Rectal smooth muscle tissue (tissue), 1 donor: ENCODE measurements at regions not wholly inside any gene's neighbourhood (a gene's known extent, or its start where the extent isn't known, plus 50 kb on each side); places are given as distances from the start of the nearest gene placed in this dataset.
"Not testable (repeated sequence)": the region's sequence is repeated elsewhere in the genome, so short reads cannot be mapped to it uniquely, and the experiment has no call there.

Experiments
- H3K27ac ChIP-seq: one replicate; pipeline ENCODE4 v1.7.0; 2013; ENCODE audit warnings: low read depth, low read length, inconsistent platforms
- H3K27me3 ChIP-seq: one replicate; pipeline ENCODE4 v1.7.0; 2013; ENCODE audit warnings: low read length; ENCODE audit not compliant: control insufficient read depth, insufficient read depth
- H3K36me3 ChIP-seq: one replicate; pipeline ENCODE4 v1.7.0; 2013; ENCODE audit warnings: low read length; ENCODE audit not compliant: control insufficient read depth, insufficient read depth
- H3K4me1 ChIP-seq: one replicate; pipeline ENCODE4 v1.7.0; 2013; ENCODE audit warnings: low read length; ENCODE audit not compliant: control insufficient read depth, insufficient read depth
- H3K4me3 ChIP-seq: one replicate; pipeline ENCODE4 v1.7.0; 2013; ENCODE audit warnings: low read length
- H3K9ac ChIP-seq: one replicate; pipeline ENCODE4 v1.7.0; 2013; ENCODE audit warnings: low read length

- H3K36me3 ChIP-seq, H3K27ac ChIP-seq, H3K4me3 ChIP-seq, H3K27me3 ChIP-seq, H3K9ac ChIP-seq, H3K4me1 ChIP-seq: not testable (repeated sequence)
Observed at GRCh38 chr9:29432656-29433055, 1859.4 kb upstream of the C9orf72 start.

GRCh38 chr9:29435368-29435767, 1862.1 kb upstream of the C9orf72 start:
- Histone ChIP-seq H3K4me3 (no peak overlapping the region), H3K27me3 (no peaks in the 10 kb centered on the region), H3K36me3 (no peaks in the 10 kb centered on the region), H3K27ac (no peak overlapping the region), H3K9ac (no peak overlapping the region), H3K4me1 (no peaks in the 10 kb centered on the region)

GRCh38 chr9:29437526-29437925, 1864.2 kb upstream of the C9orf72 start:
- Histone ChIP-seq H3K27ac (no peak overlapping the region), H3K27me3 (no peaks in the 10 kb centered on the region), H3K4me3 (no peak overlapping the region), H3K36me3 (no peaks in the 10 kb centered on the region), H3K4me1 (no peaks in the 10 kb centered on the region), H3K9ac (no peak overlapping the region)

GRCh38 chr9:29439961-29440360, 1866.7 kb upstream of the C9orf72 start:
- Histone ChIP-seq H3K27me3 (no peaks in the 10 kb centered on the region), H3K27ac (no peak overlapping the region), H3K4me1 (no peaks in the 10 kb centered on the region), H3K4me3 (no peak overlapping the region), H3K9ac (no peak overlapping the region), H3K36me3 (no peaks in the 10 kb centered on the region)

- Histone ChIP-seq H3K4me1 (no peaks in the 10 kb centered on the region), H3K36me3 (no peaks in the 10 kb centered on the region), H3K27me3 (no peaks in the 10 kb centered on the region), H3K4me3 (no peak overlapping the region), H3K27ac (no peak overlapping the region), H3K9ac (no peak overlapping the region)
Observed at GRCh38 chr9:29440449-29440848, 1867.2 kb upstream of the C9orf72 start.

- no peaks in the 10 kb centered on the region for H3K4me1 ChIP-seq
- no peak overlapping the region for H3K4me3 ChIP-seq
- no peaks in the 10 kb centered on the region for H3K27me3 ChIP-seq
- no peaks in the 10 kb centered on the region for H3K36me3 ChIP-seq
- no peak overlapping the region for H3K27ac ChIP-seq
- H3K9ac ChIP-seq: no peak overlapping the region
Observed at GRCh38 chr9:29445751-29446150, 1872.5 kb upstream of the C9orf72 start.

GRCh38 chr9:29449306-29449705, 1876.0 kb upstream of the C9orf72 start:
- Histone ChIP-seq H3K9ac (no peak overlapping the region), H3K27ac (no peak overlapping the region), H3K4me1 (no peaks in the 10 kb centered on the region), H3K4me3 (no peak overlapping the region), H3K36me3 (no peaks in the 10 kb centered on the region), H3K27me3 (no peaks in the 10 kb centered on the region)

GRCh38 chr9:29450343-29450875, 1877.1 kb upstream of the C9orf72 start:
- not testable (repeated sequence) for H3K4me1 ChIP-seq, H3K9ac ChIP-seq, H3K36me3 ChIP-seq, H3K4me3 ChIP-seq, H3K27me3 ChIP-seq, H3K27ac ChIP-seq

- no peaks in the 10 kb centered on the region for H3K27me3 ChIP-seq
- no peak overlapping the region for H3K27ac ChIP-seq
- H3K9ac ChIP-seq: no peak overlapping the region
- H3K4me1 ChIP-seq: no peaks in the 10 kb centered on the region
- H3K36me3 ChIP-seq: no peaks in the 10 kb centered on the region
- no peak overlapping the region for H3K4me3 ChIP-seq
Observed at GRCh38 chr9:29456940-29457339, 1883.7 kb upstream of the C9orf72 start.

GRCh38 chr9:29475471-29475870, 1902.2 kb upstream of the C9orf72 start:
- Histone ChIP-seq H3K4me3 (no peak overlapping the region), H3K27me3 (no peaks in the 10 kb centered on the region)

GRCh38 chr9:29511680-29512079, 1938.4 kb upstream of the C9orf72 start:
- no peak overlapping the region for H3K27ac ChIP-seq
- no peaks in the 10 kb centered on the region for H3K4me1 ChIP-seq
- no peak overlapping the region for H3K4me3 ChIP-seq
- no peaks in the 10 kb centered on the region for H3K36me3 ChIP-seq
- H3K27me3 ChIP-seq: no peaks in the 10 kb centered on the region
- no peak overlapping the region for H3K9ac ChIP-seq

More at GRCh38 chr9:29475471-29475870, 1902.2 kb upstream of the C9orf72 start:
- H3K36me3 ChIP-seq: no peaks in the 10 kb centered on the region
- no peak overlapping the region for H3K27ac ChIP-seq
- no peak overlapping the region for H3K9ac ChIP-seq
- H3K4me1 ChIP-seq: no peaks in the 10 kb centered on the region

- H3K4me3 ChIP-seq: no peak overlapping the region
Observed at GRCh38 chr9:29514336-29514735, 1941.1 kb upstream of the C9orf72 start.

GRCh38 chr9:29514862-29515261, 1941.6 kb upstream of the C9orf72 start:
- no peaks in the 10 kb centered on the region for H3K4me1 ChIP-seq
- H3K36me3 ChIP-seq: no peaks in the 10 kb centered on the region
- H3K9ac ChIP-seq: no peak overlapping the region
- no peaks in the 10 kb centered on the region for H3K27me3 ChIP-seq
- no peak overlapping the region for H3K27ac ChIP-seq
- H3K4me3 ChIP-seq: no peak overlapping the region

More at GRCh38 chr9:29514336-29514735, 1941.1 kb upstream of the C9orf72 start:
- H3K4me1 ChIP-seq: no peaks in the 10 kb centered on the region
- no peaks in the 10 kb centered on the region for H3K27me3 ChIP-seq
- H3K27ac ChIP-seq: no peak overlapping the region
- no peak overlapping the region for H3K9ac ChIP-seq
- H3K36me3 ChIP-seq: no peaks in the 10 kb centered on the region
